22Rv1 (cell line): ENCODE measurements at regions not wholly inside any gene's neighbourhood (a gene's known extent, or its start where the extent isn't known, plus 50 kb on each side); places are given as distances from the start of the nearest gene placed in this dataset.

Experiments
- H3K27ac ChIP-seq: fragments of 450-650 bp; 2 replicates; pipeline ENCODE4 v1.5.1; 2017
- CTCF ChIP-seq: fragments of 450-650 bp; IDR thresholded peaks from 2 replicates; pipeline ENCODE4 v1.5.1; 2017; ENCODE audit warnings: mild to moderate bottlenecking
- ZFX ChIP-seq: fragments of 450-650 bp; IDR thresholded peaks from 2 replicates; pipeline ENCODE4 v1.6.1; 2017; ENCODE audit warnings: antibody characterized with exemption, borderline replicate concordance

GRCh38 chr6:105833959-105834947 is 251.9 kb upstream of the PRDM1 start:
- TF ChIP-seq ZFX, result no peak
- TF ChIP-seq CTCF, result no peak
- no peak overlapping the region for H3K27ac ChIP-seq

DNA sequence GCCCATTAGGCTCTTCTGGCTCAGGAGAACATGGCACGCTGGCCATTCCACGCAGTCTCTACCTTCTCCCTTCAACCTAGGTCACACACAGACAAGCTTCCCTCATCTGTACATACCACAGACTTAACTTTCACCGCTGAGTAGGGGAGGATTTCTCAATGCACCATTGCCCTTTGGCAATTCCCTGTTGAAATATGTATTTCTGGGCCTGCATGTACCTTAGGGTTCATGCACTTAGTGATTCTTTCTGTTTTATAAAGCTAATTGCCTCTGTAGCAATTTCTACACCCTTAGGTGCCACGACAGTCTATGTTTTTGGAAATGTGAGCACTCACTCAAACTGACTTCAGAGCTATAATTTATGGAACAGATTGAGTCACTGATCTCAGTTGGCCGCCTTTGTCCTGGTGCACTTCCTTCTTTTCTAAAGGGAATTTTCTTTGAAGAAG is 253.8 kb upstream of the PRDM1 start:
- no peak for TF ChIP-seq CTCF
- no peak for TF ChIP-seq ZFX
- no peak overlapping the region for H3K27ac ChIP-seq

GRCh38 chr6:105831311-105832097 is 254.6 kb upstream of the PRDM1 start:
- TF ChIP-seq CTCF (no peak), ZFX (no peak)
- H3K27ac ChIP-seq, result no peak overlapping the region

DNA sequence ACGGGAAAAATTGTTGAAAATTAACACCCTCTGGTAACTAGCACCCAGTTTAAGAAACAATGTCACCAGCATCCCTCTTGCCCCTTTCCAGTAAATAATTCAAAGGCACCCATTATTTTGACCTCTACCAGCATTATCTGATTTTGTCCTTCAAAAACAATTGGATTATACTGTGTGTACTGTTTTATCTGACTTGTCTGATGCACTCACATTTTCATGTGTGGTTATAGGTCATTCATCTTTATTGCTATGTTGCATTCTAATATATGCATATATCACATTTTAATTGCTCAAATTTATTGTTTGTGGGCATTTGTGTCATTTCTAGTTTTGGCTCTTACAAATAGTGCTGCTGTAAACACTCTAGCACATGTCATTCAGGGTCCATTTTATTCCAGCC is 260.9 kb upstream of the PRDM1 start:
- TF ChIP-seq ZFX, result no peak
- TF ChIP-seq CTCF, result no peak
- H3K27ac ChIP-seq, result no peak overlapping the region

- no peak for TF ChIP-seq CTCF
- TF ChIP-seq ZFX, result no peak
- H3K27ac ChIP-seq, result no peak overlapping the region
These were observed 261.4 kb upstream of the PRDM1 start for GRCh38 chr6:105824732-105825131.

GRCh38 chr6:105821777-105822176 is 264.4 kb upstream of the PRDM1 start:
- TF ChIP-seq CTCF, result no peak
- TF ChIP-seq ZFX, result no peak
- no peak overlapping the region for H3K27ac ChIP-seq
